LNCaP clone FGC (cell line): ENCODE measurements at regions not wholly inside any gene's neighbourhood (a gene's known extent, or its start where the extent isn't known, plus 50 kb on each side); places are given as distances from the start of the nearest gene placed in this dataset.
A peak's percentile ranks its signal among the peaks of the same experiment; 100 is the strongest.

Experiments
- DNase-seq: peaks from one replicate; pipeline ENCODE4 v3.0.0-alpha.2; 2011; ENCODE audit warnings: low read depth
- H3K4me3 ChIP-seq: 2 replicates; pipeline ENCODE4 v1.5.1; 2011; ENCODE audit warnings: mild to moderate bottlenecking, low read depth, low read length, control low read depth
- TF ChIP-seq, protein P1 (sequence below): IDR thresholded peaks from 2 replicates; pipeline ENCODE4 v1.5.1; 2012; ENCODE audit warnings: mild to moderate bottlenecking; ENCODE audit not compliant: control insufficient read depth, insufficient read depth; ENCODE audit errors: extremely low read depth

DNA sequence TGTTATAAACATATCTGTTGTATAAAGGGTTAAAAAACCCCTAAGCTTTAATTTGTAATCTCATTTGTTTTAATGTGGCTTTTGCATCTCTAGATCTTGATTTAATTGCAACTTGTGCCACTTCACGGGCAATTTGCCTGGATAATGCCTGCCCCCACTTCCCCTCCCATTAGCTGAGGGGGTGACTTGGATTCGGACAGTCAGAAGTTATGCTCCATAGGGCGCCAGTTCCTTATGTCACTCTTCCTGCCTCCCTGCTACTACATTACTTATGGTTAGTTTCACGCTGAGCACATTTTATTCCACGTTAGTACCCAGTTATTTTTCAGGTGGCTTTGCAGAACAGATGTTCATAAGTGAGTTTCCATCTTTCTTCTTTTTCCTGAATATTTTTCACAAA is 1015.2 kb upstream of the PHF14 start:
- TF ChIP-seq, protein P1, sequence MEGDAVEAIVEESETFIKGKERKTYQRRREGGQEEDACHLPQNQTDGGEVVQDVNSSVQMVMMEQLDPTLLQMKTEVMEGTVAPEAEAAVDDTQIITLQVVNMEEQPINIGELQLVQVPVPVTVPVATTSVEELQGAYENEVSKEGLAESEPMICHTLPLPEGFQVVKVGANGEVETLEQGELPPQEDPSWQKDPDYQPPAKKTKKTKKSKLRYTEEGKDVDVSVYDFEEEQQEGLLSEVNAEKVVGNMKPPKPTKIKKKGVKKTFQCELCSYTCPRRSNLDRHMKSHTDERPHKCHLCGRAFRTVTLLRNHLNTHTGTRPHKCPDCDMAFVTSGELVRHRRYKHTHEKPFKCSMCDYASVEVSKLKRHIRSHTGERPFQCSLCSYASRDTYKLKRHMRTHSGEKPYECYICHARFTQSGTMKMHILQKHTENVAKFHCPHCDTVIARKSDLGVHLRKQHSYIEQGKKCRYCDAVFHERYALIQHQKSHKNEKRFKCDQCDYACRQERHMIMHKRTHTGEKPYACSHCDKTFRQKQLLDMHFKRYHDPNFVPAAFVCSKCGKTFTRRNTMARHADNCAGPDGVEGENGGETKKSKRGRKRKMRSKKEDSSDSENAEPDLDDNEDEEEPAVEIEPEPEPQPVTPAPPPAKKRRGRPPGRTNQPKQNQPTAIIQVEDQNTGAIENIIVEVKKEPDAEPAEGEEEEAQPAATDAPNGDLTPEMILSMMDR: no peak
- no peak overlapping the region for H3K4me3 ChIP-seq
- DNase-seq: no peak

DNA sequence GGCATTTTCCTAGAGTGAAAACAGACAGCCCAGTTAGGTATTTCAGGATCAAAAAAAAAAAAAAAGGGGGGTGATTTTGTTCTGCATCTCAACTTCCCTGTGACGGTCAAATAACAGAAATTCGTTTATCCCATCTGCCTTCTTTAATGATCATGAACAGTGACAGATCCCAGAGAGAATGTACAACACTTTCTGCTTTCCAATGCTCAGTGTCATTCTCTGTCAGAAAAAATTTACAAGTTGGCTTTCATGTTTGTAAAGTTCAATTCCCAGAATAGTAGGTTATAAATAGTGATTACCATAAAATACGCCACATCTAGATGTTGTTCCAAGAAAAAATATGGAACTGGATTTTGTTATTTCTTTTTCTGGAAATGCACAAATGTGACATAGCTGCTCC is 1013.2 kb upstream of the PHF14 start:
- TF ChIP-seq, protein P1: no peak

GRCh38 chr7:9961161-9961922 is 1012.3 kb upstream of the PHF14 start:
- no peak overlapping the region for H3K4me3 ChIP-seq
- DNase-seq: no peak
- TF ChIP-seq, protein P1: no peak

More for the DNA sequence above, 1013.2 kb upstream of the PHF14 start:
- H3K4me3 ChIP-seq: no peak overlapping the region
- DNase-seq: no peak

- H3K4me3 ChIP-seq: no peak overlapping the region
- DNase-seq: no peak
- TF ChIP-seq, protein P1: no peak
These were observed 1010.9 kb upstream of the PHF14 start for GRCh38 chr7:9962742-9963141.

- no peak for DNase-seq
- H3K4me3 ChIP-seq: no peak overlapping the region
- TF ChIP-seq, protein P1: no peak
These were observed 995.3 kb upstream of the PHF14 start for GRCh38 chr7:9978106-9979064.

DNA sequence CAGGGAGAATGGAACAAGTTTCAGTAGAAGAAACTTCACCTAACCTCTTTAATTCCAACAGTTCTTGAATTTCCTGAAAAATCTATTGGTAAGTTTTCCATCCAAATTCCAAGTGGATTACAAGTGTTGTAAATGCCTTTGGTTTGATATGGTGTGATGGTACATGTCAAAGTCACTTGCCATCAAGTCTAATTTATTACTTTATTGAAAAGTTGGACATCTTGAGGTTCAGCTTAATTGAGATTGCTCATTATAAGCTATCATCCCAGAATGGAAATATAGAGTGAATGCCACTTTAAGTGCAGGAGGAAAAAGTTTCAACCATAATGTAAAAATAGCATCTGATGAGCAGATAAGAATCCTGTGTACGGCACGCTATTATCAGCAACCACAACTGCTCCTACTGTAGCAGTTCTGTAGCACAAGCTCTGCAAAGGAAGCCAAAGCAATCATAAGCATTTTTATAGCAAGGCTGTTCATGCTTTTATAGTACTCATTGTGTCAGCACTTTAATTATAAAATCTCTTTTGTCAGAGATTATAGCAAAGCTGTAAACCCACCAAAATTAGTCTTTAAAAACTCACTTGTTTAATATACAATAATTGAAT is 991.8 kb upstream of the PHF14 start:
- TF ChIP-seq, protein P1: no peak
- peak; percentile 14 for DNase-seq
- H3K4me3 ChIP-seq: no peak overlapping the region
